Cardiac muscle cell (in vitro differentiated cells and primary cell): ENCODE measurements at regions not wholly inside any gene's neighbourhood (a gene's known extent, or its start where the extent isn't known, plus 50 kb on each side); places are given as distances from the start of the nearest gene placed in this dataset.

Experiments used
- DNase-seq, 2 donors: peaks; one replicate each; pipeline versions ENCODE4 v3.0.0 to v3.0.0-alpha.2; 2010 to 2017; ENCODE audit warnings: low read depth in 1 of 2, low spot score in 1 of 2
- H3K27ac ChIP-seq: fragments of 200-600 bp; sonication (generic); 2 replicates; pipeline ENCODE4 v1.5.1; 2016
- H3K27me3 ChIP-seq: fragments of 200-600 bp; sonication (generic); 2 replicates; pipeline ENCODE4 v1.6.0; 2016; ENCODE audit warnings: control low read depth
- H3K36me3 ChIP-seq: fragments of 200-600 bp; sonication (generic); 2 replicates; pipeline ENCODE4 v1.5.1; 2016; ENCODE audit warnings: control low read depth
- H3K4me1 ChIP-seq: fragments of 200-600 bp; sonication (generic); 2 replicates; pipeline ENCODE4 v1.8.1; 2017; ENCODE audit warnings: low read depth, mild to moderate bottlenecking, mixed run types
- H3K4me3 ChIP-seq: fragments of 200-600 bp; sonication (generic); 2 replicates; pipeline ENCODE4 v1.5.1; 2016; ENCODE audit warnings: mild to moderate bottlenecking
- H3K9me3 ChIP-seq: fragments of 200-600 bp; sonication (generic); 2 replicates; pipeline ENCODE4 v1.5.1; 2017; ENCODE audit warnings: low read depth, mild to moderate bottlenecking, control low read depth
- CTCF ChIP-seq: IDR thresholded peaks from 2 replicates; pipeline ENCODE4 v1.5.1; 2012; ENCODE audit warnings: low read depth, mild to moderate bottlenecking, low read length

DNA sequence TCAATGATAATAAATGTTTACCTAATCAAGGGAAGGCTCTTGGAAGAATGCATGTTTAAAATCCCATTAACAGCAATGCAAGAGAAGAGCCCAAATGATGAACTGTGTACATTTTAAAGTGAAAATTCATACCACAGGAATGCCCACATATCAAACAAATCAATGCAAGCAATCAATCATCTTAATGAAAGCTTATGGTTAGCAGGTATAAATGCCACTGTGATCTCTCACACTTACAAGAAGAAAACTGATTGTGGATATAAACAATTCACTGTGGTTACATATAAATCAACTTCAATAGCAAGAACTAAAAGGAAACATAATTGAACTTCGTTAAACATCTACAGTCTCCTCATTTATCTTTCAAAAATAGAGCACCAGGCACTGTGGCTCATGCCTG is 161.0 kb upstream of the RORB start:
- Histone ChIP-seq H3K9me3 (no peaks in the 10 kb centered on the region), H3K27me3 (no peaks in the 10 kb centered on the region), H3K27ac (no peak overlapping the region), H3K4me3 (no peak overlapping the region), H3K36me3 (no peaks in the 10 kb centered on the region), H3K4me1 (no peaks in the 10 kb centered on the region)
- no peak for TF ChIP-seq CTCF
- no peak for DNase-seq

GRCh38 chr9:74348777-74349176 is 148.4 kb upstream of the RORB start:
- Histone ChIP-seq H3K9me3 (no peaks in the 10 kb centered on the region), H3K27me3 (no peaks in the 10 kb centered on the region), H3K27ac (no peak overlapping the region), H3K36me3 (no peaks in the 10 kb centered on the region), H3K4me3 (no peak overlapping the region), H3K4me1 (no peaks in the 10 kb centered on the region)
- DNase-seq = no peak
- no peak for TF ChIP-seq CTCF

DNA sequence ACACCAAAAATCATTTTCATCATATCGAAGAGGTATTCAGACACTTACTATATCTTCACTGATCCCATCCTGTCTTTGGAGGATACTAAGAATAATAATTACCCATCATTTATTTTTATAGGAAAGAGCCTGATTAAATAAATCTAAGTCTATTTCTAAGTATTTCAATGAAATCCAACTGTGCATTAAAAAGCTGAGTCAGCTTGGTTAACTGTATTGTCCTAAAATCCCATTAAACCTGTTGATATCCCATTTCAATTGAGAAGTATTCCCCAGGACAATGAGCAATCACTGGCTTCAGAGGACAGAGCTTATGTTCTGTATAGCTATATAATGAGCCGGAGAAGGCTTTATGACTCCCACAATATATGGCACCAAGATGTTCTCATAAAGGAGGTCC is 142.0 kb upstream of the RORB start:
- DNase-seq = no peak
- H3K4me3 ChIP-seq = no peak overlapping the region
- H3K4me1 ChIP-seq = no peaks in the 10 kb centered on the region
- no peak overlapping the region for H3K27ac ChIP-seq
- no peaks in the 10 kb centered on the region for H3K9me3 ChIP-seq
- TF ChIP-seq CTCF = no peak
- no peaks in the 10 kb centered on the region for H3K36me3 ChIP-seq
- no peaks in the 10 kb centered on the region for H3K27me3 ChIP-seq

DNA sequence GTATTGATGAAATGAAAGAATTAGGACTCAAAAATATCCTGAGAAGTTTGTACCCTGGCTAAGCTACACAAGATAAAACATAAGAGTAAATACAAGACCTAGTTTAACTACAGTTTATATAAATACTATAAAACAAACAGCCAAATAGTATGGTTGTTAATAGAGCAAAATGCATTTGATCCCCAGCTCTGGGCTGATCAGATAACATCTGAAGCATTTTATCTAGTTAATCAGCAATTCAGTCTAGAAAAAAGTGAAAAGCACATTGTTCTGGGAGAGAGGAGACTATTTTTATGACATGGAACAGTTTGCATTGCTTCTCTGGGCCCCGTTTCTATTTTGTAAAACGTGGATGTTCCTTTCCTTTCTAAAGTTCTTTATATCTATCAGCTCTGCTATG is 139.6 kb upstream of the RORB start:
- H3K36me3 ChIP-seq = no peaks in the 10 kb centered on the region
- no peak overlapping the region for H3K27ac ChIP-seq
- no peak for DNase-seq
- H3K9me3 ChIP-seq = no peaks in the 10 kb centered on the region
- no peak overlapping the region for H3K4me3 ChIP-seq
- no peaks in the 10 kb centered on the region for H3K27me3 ChIP-seq
- no peaks in the 10 kb centered on the region for H3K4me1 ChIP-seq
- TF ChIP-seq CTCF = no peak

DNA sequence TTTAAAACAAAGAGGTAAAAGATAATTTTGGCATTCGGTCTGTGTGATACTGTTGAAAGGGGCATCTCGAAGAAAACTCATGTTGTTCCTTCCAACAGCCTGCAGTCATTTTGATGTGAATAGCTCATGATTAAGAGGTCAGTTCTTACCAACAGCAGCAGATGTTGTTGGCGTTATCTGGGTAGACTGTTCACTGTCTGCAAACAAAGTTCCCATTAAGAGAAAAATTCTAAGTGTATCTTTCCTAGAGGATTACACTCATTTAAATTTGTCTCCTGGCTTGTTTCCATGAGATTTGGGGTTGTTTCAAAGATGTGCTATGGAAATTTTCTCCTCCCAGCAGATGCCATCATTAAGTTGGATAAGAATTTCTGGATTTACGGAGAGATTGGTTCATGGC is 138.2 kb upstream of the RORB start:
- no peak for DNase-seq
- no peak for TF ChIP-seq CTCF
- H3K27me3 ChIP-seq = no peaks in the 10 kb centered on the region
- no peaks in the 10 kb centered on the region for H3K36me3 ChIP-seq
- H3K9me3 ChIP-seq = no peaks in the 10 kb centered on the region
- no peak overlapping the region for H3K27ac ChIP-seq
- H3K4me3 ChIP-seq = no peak overlapping the region
- no peaks in the 10 kb centered on the region for H3K4me1 ChIP-seq

DNA sequence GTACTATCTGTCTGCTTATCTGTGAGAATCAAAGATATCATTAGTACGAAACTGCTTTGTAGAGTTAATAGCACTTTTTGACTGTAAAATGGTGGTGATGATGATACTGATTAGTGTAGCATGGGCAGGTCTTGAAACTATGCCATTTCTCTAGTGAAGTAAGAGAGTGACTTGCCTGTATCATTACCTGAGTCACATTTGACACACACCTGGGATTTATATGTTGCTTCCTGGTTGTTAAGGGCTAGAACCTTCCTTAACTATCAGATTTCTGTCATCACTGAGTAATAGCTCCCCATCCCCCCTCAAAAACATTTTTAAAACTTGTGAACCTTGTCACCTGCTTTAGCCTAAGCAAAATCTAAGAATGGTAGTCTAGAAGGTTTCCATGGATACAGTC is 135.6 kb upstream of the RORB start:
- no peak overlapping the region for H3K27ac ChIP-seq
- TF ChIP-seq CTCF = no peak
- H3K27me3 ChIP-seq = no peaks in the 10 kb centered on the region
- no peaks in the 10 kb centered on the region for H3K36me3 ChIP-seq
- no peaks in the 10 kb centered on the region for H3K4me1 ChIP-seq
- no peaks in the 10 kb centered on the region for H3K9me3 ChIP-seq
- no peak overlapping the region for H3K4me3 ChIP-seq
- DNase-seq = no peak
